H9 (cell line): ENCODE measurements at regions not wholly inside any gene's neighbourhood (a gene's known extent, or its start where the extent isn't known, plus 50 kb on each side); places are given as distances from the start of the nearest gene placed in this dataset.
"Not testable (repeated sequence)": the region's sequence is repeated elsewhere in the genome, so short reads cannot be mapped to it uniquely, and the experiment has no call there.

Source experiments
- DNase-seq: peaks from one replicate; pipeline ENCODE4 v3.0.0-alpha.2; 2017
- H2AFZ ChIP-seq: one replicate; pipeline ENCODE4 v1.6.1; 2013; ENCODE audit warnings: mild to moderate bottlenecking, low read length, control low read depth, moderate library complexity
- H2AK5ac ChIP-seq: 2 replicates; pipeline ENCODE4 v1.6.1; 2013; ENCODE audit warnings: low read length, control low read depth, mixed read lengths; ENCODE audit not compliant: insufficient read length
- H2BK120ac ChIP-seq: one replicate; pipeline ENCODE4 v1.6.1; 2013; ENCODE audit warnings: low read depth, mild to moderate bottlenecking, low read length, control low read depth, inconsistent platforms; ENCODE audit not compliant: poor library complexity, severe bottlenecking
- H2BK12ac ChIP-seq: 2 replicates; pipeline ENCODE4 v1.6.1; 2013; ENCODE audit warnings: low read length, control low read depth, mixed read lengths, low read depth; ENCODE audit not compliant: insufficient read length
- H2BK15ac ChIP-seq: 2 replicates; pipeline ENCODE4 v1.6.1; 2013; ENCODE audit warnings: low read depth, low read length, control low read depth
- H2BK20ac ChIP-seq: one replicate; pipeline ENCODE4 v1.6.1; 2013; ENCODE audit warnings: low read depth, mild to moderate bottlenecking, low read length, control low read depth, inconsistent platforms; ENCODE audit not compliant: poor library complexity, severe bottlenecking
- H2BK5ac ChIP-seq: 2 replicates; pipeline ENCODE4 v1.6.1; 2013; ENCODE audit warnings: low read length, control low read depth, mixed read lengths; ENCODE audit not compliant: insufficient read length
- H3K14ac ChIP-seq: 2 replicates; pipeline ENCODE4 v1.6.1; 2013; ENCODE audit warnings: low read length, control low read depth; ENCODE audit not compliant: insufficient read depth
- H3K18ac ChIP-seq: 2 replicates; pipeline ENCODE4 v1.6.1; 2013; ENCODE audit warnings: low read depth, mild to moderate bottlenecking, mixed read lengths, low read length, control low read depth; ENCODE audit not compliant: insufficient read length
- H3K23ac ChIP-seq: 2 replicates; pipeline ENCODE4 v1.6.1; 2013; ENCODE audit warnings: low read length, control low read depth, mixed read lengths, low read depth; ENCODE audit not compliant: insufficient read length
- H3K23me2 ChIP-seq: 2 replicates; pipeline ENCODE4 v1.6.1; 2013; ENCODE audit warnings: low read depth, mild to moderate bottlenecking, mixed read lengths, low read length, control low read depth; ENCODE audit not compliant: insufficient read length, poor library complexity, severe bottlenecking
- H3K27ac ChIP-seq: 2 replicates; pipeline ENCODE4 v1.5.1; 2013; ENCODE audit warnings: low read length, control low read depth, mixed read lengths, low read depth; ENCODE audit not compliant: insufficient read length
- H3K27me3 ChIP-seq: 2 replicates; pipeline ENCODE4 v1.6.1; 2013; ENCODE audit warnings: low read length, control low read depth, inconsistent platforms; ENCODE audit not compliant: insufficient read depth
- H3K4ac ChIP-seq: 2 replicates; pipeline ENCODE4 v1.6.1; 2013; ENCODE audit warnings: low read depth, mild to moderate bottlenecking, control low read depth, inconsistent platforms, low read length, moderate library complexity
- H3K4me1 ChIP-seq: 2 replicates; pipeline ENCODE4 v1.6.1; 2013; ENCODE audit warnings: low read length, control low read depth, inconsistent platforms; ENCODE audit not compliant: insufficient read depth
- H3K4me2 ChIP-seq: 2 replicates; pipeline ENCODE4 v1.6.1; 2013; ENCODE audit warnings: low read length, control low read depth, mixed read lengths; ENCODE audit not compliant: insufficient read length, insufficient read depth
- H3K56ac ChIP-seq: 2 replicates; pipeline ENCODE4 v1.6.1; 2013; ENCODE audit warnings: low read depth, mild to moderate bottlenecking, mixed read lengths, low read length, control low read depth; ENCODE audit not compliant: insufficient read length
- H3K79me1 ChIP-seq: 2 replicates; pipeline ENCODE4 v1.6.1; 2013; ENCODE audit warnings: low read depth, mild to moderate bottlenecking, moderate library complexity, low read length, control low read depth, inconsistent platforms; ENCODE audit not compliant: insufficient read depth, poor library complexity, severe bottlenecking
- H3K79me2 ChIP-seq: 2 replicates; pipeline ENCODE4 v1.6.1; 2013; ENCODE audit warnings: low read length, control low read depth, inconsistent platforms; ENCODE audit not compliant: insufficient read depth
- H3K9ac ChIP-seq: 2 replicates; pipeline ENCODE4 v1.6.1; 2013; ENCODE audit warnings: low read length, control low read depth, mixed read lengths; ENCODE audit not compliant: insufficient read length; ENCODE audit errors: extremely low read depth
- H3K9me3 ChIP-seq: one replicate; pipeline ENCODE4 v1.6.1; 2013; ENCODE audit warnings: low read depth, low read length, inconsistent platforms; ENCODE audit not compliant: control insufficient read depth
- H3T11ph ChIP-seq: one replicate; pipeline ENCODE4 v1.6.1; 2013; ENCODE audit warnings: mild to moderate bottlenecking, low read length, control low read depth, inconsistent platforms
- H4K20me1 ChIP-seq: one replicate; pipeline ENCODE4 v1.6.1; 2013; ENCODE audit not compliant: control insufficient read depth, insufficient read length, insufficient read depth
- H4K5ac ChIP-seq: 2 replicates; pipeline ENCODE4 v1.6.1; 2013; ENCODE audit warnings: low read depth, mild to moderate bottlenecking, mixed read lengths, low read length, control low read depth; ENCODE audit not compliant: insufficient read length
- H4K8ac ChIP-seq: replicated peaks from 2 replicates; pipeline ENCODE4 v1.6.1; 2013; ENCODE audit warnings: low read length, control low read depth, mixed read lengths, low read depth; ENCODE audit not compliant: insufficient read length
- H4K91ac ChIP-seq: 2 replicates; pipeline ENCODE4 v1.6.1; 2013; ENCODE audit warnings: low read depth, mild to moderate bottlenecking, moderate library complexity, mixed read lengths, low read length, control low read depth; ENCODE audit not compliant: insufficient read length
- H3K27ac Mint-ChIP-seq, 3 experiments: 2 replicates in 2 of 3; 3 replicates in 1 of 3; pipeline ENCODE4 v1.8.0; 2020 to 2021; ENCODE audit warnings: mixed read lengths in 3 of 3, mild to moderate bottlenecking in 1 of 3, moderate library complexity in 1 of 3
- H3K27me3 Mint-ChIP-seq: 2 replicates; pipeline ENCODE4 v1.8.0; 2021; ENCODE audit warnings: low read depth, mild to moderate bottlenecking, moderate library complexity, mixed read lengths
- H3K36me3 Mint-ChIP-seq, 3 experiments: 2 replicates in 2 of 3; 3 replicates in 1 of 3; pipeline ENCODE4 v1.8.0; 2020 to 2021; ENCODE audit warnings: low read depth in 3 of 3, mixed read lengths in 3 of 3; ENCODE audit not compliant: insufficient read depth in 1 of 3
- H3K4me1 Mint-ChIP-seq, 2 experiments: 2 replicates each; pipeline ENCODE4 v1.8.0; 2020; ENCODE audit warnings: mixed read lengths in 2 of 2
- H3K4me3 Mint-ChIP-seq, 2 experiments: 2 replicates in 1 of 2; 3 replicates in 1 of 2; pipeline ENCODE4 v1.8.0; 2020 to 2021; ENCODE audit warnings: mild to moderate bottlenecking in 2 of 2, mixed read lengths in 2 of 2, moderate library complexity in 1 of 2
- H3K9me3 Mint-ChIP-seq, 2 experiments: 2 replicates in 1 of 2; 3 replicates in 1 of 2; pipeline ENCODE4 v1.8.0; 2020; ENCODE audit warnings: mild to moderate bottlenecking in 2 of 2, mixed read lengths in 2 of 2, moderate library complexity in 1 of 2
- CTCF ChIP-seq: fragments of 200-600 bp; sonication (generic); conservative IDR thresholded peaks from 3 replicates; pipeline ENCODE4 v1.8.0; 2021; ENCODE audit warnings: antibody characterized with exemption, mild to moderate bottlenecking
- WGBS: extraction: QIAGEN DNeasy Blood & Tissue Kit; methylation state at CpG from one replicate; pipeline ENCODE4 v1.1.7; 2013; ENCODE audit warnings: missing lambda C conversion rate, low lambda C conversion rate, mixed read lengths; ENCODE audit not compliant: insufficient read length; ENCODE audit errors: extremely low coverage; 5-methylcytosine and 5-hydroxymethylcytosine counted together

- Histone ChIP-seq H3K27ac (no peak overlapping the region), H4K20me1 (no peaks in the 10 kb centered on the region), H2AFZ (no peak overlapping the region), H3K56ac (no peak overlapping the region), H2BK120ac (no peak overlapping the region), H3K23me2 (no peaks in the 10 kb centered on the region), H3K14ac (no peak overlapping the region), H2AK5ac (no peak overlapping the region), H3T11ph (no peak overlapping the region), H4K8ac (no peak overlapping the region), H2BK5ac (no peak overlapping the region), H2BK15ac (no peak overlapping the region), H3K27me3 (no peaks in the 10 kb centered on the region), H4K91ac (no peak overlapping the region), H3K79me2 (no peaks in the 10 kb centered on the region), H2BK12ac (no peak overlapping the region), H3K79me1 (no peaks in the 10 kb centered on the region), H2BK20ac (no peak overlapping the region), H3K9me3 (no peaks in the 10 kb centered on the region), H3K23ac (no peak overlapping the region), H3K18ac (no peak overlapping the region), H3K9ac (no peak overlapping the region), H3K4ac (no peak overlapping the region), H3K4me1 (no peaks in the 10 kb centered on the region), H4K5ac (no peak overlapping the region), H3K4me2 (no peak overlapping the region)
- Mint-ChIP-seq H3K9me3 (peaks cover 4 to 15% of the 10 kb centered on the region in 2 experiments), H3K4me3 (no peak overlapping the region), H3K4me1 (no peaks in the 10 kb centered on the region), H3K27me3 (peaks cover 4% of the 10 kb centered on the region), H3K36me3 (peaks cover 0 to 9% (median under 1%) of the 10 kb centered on the region in 3 experiments; a peak in 2 of 7 replicates), H3K27ac (no peak overlapping the region)
- TF ChIP-seq CTCF: no peak
- no CpG with 5 or more reads among the region's 4 CpGs for WGBS
- no peak for DNase-seq
Measured at GRCh38 chr2:65896446-65896845, 464.0 kb upstream of the SPRED2 start.

- not testable (repeated sequence) for H2BK12ac ChIP-seq, H3K4ac ChIP-seq, H3K79me1 ChIP-seq, H2BK20ac ChIP-seq, H2BK5ac ChIP-seq, H3K9ac ChIP-seq, H3K18ac ChIP-seq, H2BK15ac ChIP-seq, H3K27ac ChIP-seq, H3K23me2 ChIP-seq, H4K20me1 ChIP-seq, H3K9me3 ChIP-seq, H4K8ac ChIP-seq, H3K56ac ChIP-seq, H2BK120ac ChIP-seq, H4K5ac ChIP-seq, H3K27me3 ChIP-seq, H3K79me2 ChIP-seq, H3K4me2 ChIP-seq, H3K27me3 Mint-ChIP-seq, H3T11ph ChIP-seq, H3K14ac ChIP-seq, H3K23ac ChIP-seq, H3K4me3 Mint-ChIP-seq, H3K4me1 ChIP-seq, H2AFZ ChIP-seq, H4K91ac ChIP-seq, H3K27ac Mint-ChIP-seq, H2AK5ac ChIP-seq
- no CpG with 5 or more reads among the region's 6 CpGs for WGBS
- peaks cover 8 to 20% of the 10 kb centered on the region in 2 experiments for H3K9me3 Mint-ChIP-seq
- peak; percentile 46 for DNase-seq
- H3K4me1 Mint-ChIP-seq: peaks cover 10 to 12% of the 10 kb centered on the region in 2 experiments
- H3K36me3 Mint-ChIP-seq: peaks cover 3 to 17% (median 5%) of the 10 kb centered on the region in 3 experiments; a peak in 4 of 7 replicates
Measured at GRCh38 chr2:65890131-65890530, 457.7 kb upstream of the SPRED2 start.
